HG02981 (cell line): ENCODE measurements at regions not wholly inside any gene's neighbourhood (a gene's known extent, or its start where the extent isn't known, plus 50 kb on each side); places are given as distances from the start of the nearest gene placed in this dataset.
"Not testable (repeated sequence)": the region's sequence is repeated elsewhere in the genome, so short reads cannot be mapped to it uniquely, and the experiment has no call there.

ENCODE experiments used
- ATAC-seq: cut with Tn5 transposase; IDR thresholded peaks from one replicate; pipeline ENCODE4 v1.9.1; 2021; ENCODE audit warnings: mild to moderate bottlenecking, moderate library complexity; ENCODE audit not compliant: unreplicated experiment

GRCh38 chr15:92753591-92753990 lies 98.0 kb upstream of the FAM174B start:
- ATAC-seq = no peak

- ATAC-seq = no peak
Observed at GRCh38 chr15:92763459-92763858, 107.9 kb upstream of the FAM174B start.

DNA sequence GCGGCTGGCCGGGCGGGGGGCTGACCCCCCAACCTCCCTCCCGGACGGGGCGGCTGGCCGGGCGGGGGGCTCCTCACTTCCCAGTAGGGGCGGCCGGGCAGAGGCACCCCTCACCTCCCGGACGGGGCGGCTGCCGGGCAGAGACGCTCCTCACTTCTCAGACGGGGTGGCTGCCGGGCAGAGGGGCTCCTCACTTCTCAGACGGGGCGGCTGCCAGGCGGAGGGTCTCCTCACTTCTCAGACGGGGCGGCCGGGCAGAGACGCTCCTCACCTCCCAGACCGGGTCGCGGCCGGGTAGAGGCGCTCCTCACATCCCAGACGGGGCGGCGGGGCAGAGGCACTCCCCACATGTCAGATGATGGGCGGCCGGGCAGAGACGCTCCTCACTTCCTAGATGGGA lies 112.6 kb upstream of the FAM174B start:
- not testable (repeated sequence) for ATAC-seq

DNA sequence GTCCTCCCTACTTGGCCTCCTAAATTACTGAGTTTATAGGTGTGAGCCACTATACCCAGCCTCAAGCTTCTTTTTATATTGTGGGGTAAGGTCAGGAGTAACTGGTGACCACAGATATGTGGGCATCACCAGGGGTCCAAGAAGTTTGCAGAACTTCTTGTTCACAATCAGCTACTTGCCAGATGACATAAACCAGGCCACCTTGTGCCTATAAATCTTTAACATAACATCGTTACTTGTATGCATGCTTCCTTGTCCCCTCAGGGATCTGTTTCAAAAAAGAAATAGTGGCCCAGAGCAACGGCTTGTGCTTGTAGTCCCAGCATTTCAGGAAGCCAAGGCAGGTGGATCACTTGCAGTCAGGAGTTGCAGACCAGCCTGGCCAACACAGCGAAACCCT lies 115.1 kb upstream of the FAM174B start:
- ATAC-seq = no peak

GRCh38 chr15:92772061-92772460 lies 116.5 kb upstream of the FAM174B start:
- no peak for ATAC-seq

GRCh38 chr15:92772626-92773244 lies 117.2 kb upstream of the FAM174B start:
- ATAC-seq = no peak

GRCh38 chr15:92773340-92773739 lies 117.8 kb upstream of the FAM174B start:
- ATAC-seq = no peak

- ATAC-seq = no peak
Observed at GRCh38 chr15:92779874-92780273, 120.2 kb upstream of the CHD2 start.

DNA sequence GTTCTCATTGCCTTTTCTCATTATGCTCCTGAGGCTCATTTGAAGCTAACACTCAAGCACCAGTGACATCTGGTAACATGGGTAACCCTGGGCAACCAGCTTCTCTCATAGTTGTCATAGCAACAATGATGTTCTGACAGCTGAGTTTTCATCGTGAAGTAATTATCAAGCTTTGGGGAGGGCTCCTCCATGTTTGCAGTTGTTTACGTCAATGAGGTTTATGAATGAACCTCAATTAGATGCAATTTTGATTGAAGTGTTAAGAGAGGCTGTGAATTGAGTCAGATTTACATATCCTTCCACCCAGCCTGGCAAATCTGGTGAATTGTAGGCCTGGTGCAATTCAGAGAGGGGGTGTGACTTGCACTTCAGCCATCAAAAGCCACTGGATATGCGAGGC lies 119.3 kb upstream of the CHD2 start:
- ATAC-seq = no peak

DNA sequence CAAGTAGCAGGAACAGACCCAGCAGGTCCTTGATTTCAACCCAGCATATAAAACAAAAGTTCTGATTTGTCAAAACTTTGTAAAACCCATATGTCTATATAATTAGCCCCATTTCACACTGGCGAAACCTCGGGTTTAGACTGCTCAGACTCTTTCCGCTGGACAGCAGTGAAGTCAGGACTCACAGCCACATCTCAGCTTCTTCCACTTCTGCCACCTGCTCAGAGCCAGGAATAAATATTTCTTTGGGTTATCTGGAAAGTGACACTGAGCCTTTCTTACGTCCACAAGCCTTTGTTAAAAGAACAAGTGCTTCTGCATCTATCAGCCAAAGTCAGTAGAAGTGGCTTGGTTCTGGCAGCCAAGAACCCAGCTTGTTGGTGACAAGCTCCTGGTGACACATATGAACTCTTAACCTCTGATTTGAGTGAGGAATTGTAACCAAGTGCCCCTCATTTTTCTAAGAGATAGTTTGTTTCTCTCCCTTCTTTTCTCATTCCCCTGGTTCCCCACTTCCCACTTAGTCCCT lies 118.1 kb upstream of the CHD2 start:
- ATAC-seq = no peak

DNA sequence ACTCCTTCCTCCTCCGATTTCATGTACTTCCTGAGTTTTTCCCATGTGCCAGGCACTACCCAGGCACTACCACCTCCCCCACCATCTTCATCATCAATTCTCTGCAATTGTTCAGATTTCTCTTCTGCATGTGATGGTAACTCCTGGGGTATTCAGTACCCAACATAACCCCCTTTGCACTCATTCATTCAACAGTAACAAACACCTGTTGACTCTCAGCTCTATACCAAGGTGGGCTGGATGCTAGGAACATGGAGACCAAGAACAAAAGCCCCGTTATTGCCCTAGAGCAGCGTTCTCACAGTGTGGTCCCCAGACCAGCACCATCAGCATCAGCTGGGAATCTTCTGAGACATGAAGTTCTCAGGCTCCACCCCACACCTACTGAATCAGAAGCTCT lies 113.0 kb upstream of the CHD2 start:
- no peak for ATAC-seq

GRCh38 chr15:92788196-92788595 lies 111.9 kb upstream of the CHD2 start:
- no peak for ATAC-seq

DNA sequence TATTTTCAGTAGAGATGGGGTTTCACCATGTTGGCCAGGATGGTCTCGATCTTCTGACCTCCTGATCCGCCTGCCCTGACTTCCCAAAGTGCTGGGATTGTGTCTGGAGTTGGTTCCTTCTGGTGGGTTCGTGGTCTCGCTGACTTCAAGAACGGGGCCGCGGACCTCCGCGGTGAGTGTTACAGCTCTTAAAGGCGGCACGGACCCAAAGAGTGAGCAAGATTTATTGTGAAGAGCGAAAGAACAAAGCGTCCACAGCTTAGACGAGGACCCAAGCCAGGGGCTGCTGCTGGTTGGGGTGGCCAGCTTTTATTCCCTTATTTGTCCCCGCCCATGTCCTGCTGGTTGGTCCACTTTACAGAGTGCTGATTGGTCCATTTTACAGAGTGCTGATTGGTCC lies 111.3 kb upstream of the CHD2 start:
- ATAC-seq = not testable (repeated sequence)

- ATAC-seq = no peak
Observed at GRCh38 chr15:92796161-92796611, 103.9 kb upstream of the CHD2 start.

GRCh38 chr15:92797168-92798052 lies 102.7 kb upstream of the CHD2 start:
- peak; percentile 79 for ATAC-seq

DNA sequence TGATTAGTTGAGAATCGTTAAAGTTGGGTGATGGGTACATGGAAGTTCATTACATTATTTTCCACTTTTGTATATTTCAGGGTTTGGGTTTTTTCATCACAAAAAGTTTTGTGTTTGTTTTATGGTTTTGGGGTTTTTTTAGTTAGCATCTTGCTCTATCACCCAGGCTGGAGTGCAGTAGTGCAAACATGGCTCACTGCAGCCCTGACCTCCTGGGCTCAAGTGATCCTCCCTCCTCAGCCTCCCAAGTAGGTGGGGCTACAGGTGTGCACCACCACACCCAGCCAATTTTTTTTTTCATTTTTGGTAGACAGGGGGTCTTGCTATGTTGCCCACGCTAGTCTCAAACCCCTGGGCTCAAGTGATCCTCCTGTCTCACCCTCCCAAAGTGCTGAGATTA lies 100.1 kb upstream of the CHD2 start:
- ATAC-seq = no peak

GRCh38 chr15:92800416-92801055 lies 99.6 kb upstream of the CHD2 start:
- ATAC-seq = not testable (repeated sequence)

DNA sequence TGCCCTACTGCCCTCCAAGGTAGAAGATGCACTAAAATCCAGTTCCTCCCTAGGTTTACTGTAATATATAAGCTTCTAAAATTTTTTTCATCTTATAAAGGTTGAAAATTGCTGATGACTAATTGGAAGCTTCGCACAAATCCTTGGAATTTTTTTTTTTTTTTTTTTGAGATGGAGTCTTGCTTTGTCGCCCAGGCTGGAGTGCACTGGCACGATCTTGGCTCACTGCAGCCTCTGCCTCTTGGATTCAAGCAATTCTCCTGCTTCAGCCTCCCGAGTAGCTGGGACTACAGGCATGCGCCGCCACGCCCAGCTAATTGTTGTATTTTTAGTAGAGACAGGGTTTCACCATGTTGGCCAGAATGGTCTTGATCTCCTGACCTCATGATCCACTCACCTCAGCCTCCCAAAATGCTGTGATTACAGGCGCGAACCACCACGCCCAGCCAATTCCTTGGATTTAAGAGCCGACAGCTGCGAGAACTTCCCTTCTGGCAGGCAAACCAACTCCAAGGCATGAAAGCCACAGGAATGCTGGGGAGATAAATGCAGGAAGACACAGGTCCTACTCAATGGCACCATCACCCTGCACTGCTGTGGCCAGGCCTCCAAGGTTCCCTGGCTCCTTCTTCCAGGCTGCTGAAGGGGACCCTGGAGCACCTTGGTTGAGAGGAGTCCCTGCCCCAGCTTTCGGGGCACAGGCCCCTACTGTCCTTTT lies 98.9 kb upstream of the CHD2 start:
- not testable (repeated sequence) for ATAC-seq

- no peak for ATAC-seq
Observed at GRCh38 chr15:92801774-92802464, 98.2 kb upstream of the CHD2 start.

GRCh38 chr15:92803536-92803851 lies 96.6 kb upstream of the CHD2 start:
- ATAC-seq = no peak
